ENCODE measurements at regions not wholly inside any gene's neighbourhood (a gene's known extent, or its start where the extent isn't known, plus 50 kb on each side); places are given as distances from the start of the nearest gene placed in this dataset.

DNA sequence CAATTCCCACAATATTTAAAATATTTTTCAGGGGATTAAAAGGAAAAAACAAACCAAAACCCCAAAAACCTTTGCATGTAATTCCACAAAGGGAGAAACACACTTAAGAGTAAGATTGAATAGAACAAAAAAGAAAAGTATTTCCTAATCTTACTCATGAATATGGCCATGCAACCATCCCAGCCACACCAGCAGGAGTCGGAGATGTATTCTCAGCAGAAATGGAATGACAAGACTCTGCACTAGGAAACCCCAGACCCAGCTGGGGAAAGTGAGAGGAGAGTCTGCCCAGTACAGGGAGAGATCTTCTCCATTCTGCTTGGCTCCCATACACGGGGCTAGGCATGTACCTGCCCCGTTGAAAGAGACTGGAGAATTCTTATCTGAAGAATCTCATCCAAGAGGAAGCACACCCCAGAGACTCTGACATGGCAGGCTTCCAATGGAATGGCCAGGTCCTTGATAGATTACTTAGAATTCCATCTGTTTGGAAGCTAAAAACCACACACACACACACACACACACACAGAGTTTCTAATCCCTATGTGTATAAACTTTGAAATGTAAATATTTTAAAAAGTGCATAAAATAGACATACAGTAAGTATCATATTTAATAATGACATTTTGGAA is 118.8 kb downstream of the GADD45G start:
- no peak for DNase-seq (ENCODE audit: low read depth)

GRCh38 chr9:89724659-89725058 is 119.8 kb downstream of the GADD45G start:
- no peak for DNase-seq (ENCODE audit: low read depth)

GRCh38 chr9:89725271-89725670 is 120.5 kb downstream of the GADD45G start:
- no peak for DNase-seq (ENCODE audit: low read depth)

DNA sequence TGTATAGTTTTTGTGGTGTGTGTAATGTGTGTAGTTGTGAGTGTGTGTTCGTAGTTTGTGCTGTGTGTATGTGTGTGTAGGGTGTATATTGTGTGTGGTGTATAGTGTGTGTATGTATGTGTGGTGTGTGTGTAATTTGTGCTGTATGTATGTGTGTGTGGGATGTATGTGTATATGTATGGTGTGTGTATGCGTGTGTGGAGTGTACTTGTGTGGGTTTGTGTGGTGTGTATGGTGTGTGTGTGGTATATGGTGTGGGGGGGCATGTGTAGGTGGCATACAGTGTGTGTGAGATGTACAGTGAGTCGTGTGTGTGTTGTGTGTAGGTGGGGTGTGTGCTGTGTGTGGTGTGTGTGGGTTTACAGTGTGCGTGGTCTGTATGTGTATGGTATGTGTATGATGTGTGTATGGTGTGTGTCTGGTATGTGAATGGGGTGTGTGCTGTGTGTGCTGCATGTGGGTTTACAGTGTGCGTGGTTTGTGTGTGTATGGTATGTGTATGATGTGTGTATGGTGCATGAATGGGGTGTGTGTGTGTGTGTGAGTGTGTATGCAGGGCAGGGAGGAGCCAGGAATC is 125.2 kb downstream of the GADD45G start:
- no peak for DNase-seq (ENCODE audit: low read depth)

GRCh38 chr9:89730715-89731114 is 125.9 kb downstream of the GADD45G start:
- DNase-seq (ENCODE audit: low read depth): no peak

GRCh38 chr9:89731262-89732182 is 126.7 kb downstream of the GADD45G start:
- no peak for DNase-seq (ENCODE audit: low read depth)

GRCh38 chr9:89732295-89732938 is 127.6 kb downstream of the GADD45G start:
- DNase-seq (ENCODE audit: low read depth): peak; percentile 5

DNA sequence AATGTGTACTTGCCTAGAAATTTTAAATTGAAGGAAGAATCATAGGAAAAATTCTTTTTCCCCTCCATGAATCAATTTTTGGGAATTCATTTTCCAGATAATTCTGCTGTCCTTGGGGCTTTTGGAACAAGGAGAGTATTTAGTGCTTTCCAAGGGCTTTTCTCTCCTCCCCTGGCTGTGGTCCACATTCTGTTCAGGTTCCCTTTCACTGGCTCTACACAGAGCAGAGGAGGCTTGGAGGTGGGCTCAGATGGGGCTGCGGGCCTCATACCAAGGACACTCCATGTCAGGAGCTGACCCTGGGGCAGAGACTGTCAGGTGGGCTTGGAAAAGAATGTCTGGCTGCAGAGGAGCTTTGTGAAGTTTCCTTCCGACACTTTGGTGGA is 128.1 kb downstream of the GADD45G start:
- no peak for DNase-seq (ENCODE audit: low read depth)

DNA sequence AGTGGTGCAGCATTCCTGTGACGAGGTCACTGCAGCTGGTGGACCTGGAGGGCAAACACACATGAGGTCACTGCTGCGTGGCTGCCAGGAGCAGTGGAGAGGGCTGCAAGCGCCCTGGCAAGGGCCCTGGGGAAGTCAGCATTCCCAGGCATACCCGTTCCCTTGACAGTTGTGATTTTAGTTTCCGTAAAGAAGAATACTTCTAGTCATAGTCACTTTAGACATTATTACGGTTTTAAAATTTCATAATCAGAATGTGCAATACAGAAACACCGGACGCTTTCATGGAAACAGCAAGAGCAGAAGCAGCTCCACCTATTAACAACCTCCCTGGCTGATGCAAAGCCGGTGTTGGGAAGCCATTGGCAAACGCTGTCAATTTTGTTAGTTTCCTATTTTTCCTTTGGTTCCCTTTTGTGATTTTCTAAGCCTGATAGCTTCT is 129.8 kb downstream of the GADD45G start:
- no peak for DNase-seq (ENCODE audit: low read depth)

DNA sequence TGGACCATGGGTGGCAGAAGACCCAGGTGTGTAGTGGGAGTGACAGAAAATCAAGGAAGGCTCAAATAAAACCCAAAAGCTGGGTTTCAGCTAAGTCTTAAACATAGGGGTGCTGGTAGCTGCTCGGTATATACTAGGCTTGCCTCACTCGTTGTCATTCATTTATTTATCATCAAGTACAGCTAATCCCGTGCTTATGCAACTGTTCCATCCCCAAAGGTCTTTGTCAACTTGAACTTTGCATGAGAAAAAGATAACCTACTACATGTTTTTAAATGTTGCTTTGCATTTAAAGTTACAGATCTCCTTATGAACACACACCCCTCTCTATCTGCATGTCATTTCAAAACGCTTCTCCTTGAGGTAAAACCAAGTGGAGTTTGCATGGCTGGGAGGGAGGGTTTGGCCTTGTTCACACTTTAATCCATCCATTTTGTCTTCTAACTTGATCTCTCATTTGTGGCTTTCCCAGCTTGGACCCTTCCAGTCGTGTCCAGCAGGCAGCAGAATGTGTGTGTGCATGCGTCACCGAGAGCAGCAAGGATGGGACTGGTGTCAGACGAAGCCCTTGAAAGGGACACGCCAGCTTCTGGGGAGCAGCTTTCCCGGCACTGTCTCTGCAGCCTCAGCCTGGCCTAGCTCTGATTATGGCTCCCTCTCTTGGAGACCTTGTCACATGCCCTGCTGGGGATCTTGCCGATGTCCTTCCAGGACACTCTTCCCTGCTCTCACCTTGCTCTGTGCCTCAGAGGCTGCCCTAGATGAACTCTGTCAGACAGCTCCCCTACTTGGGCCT is 133.5 kb downstream of the GADD45G start:
- no peak for DNase-seq (ENCODE audit: low read depth)

GRCh38 chr9:89739511-89739910 is 134.7 kb downstream of the GADD45G start:
- DNase-seq (ENCODE audit: low read depth): no peak

GRCh38 chr9:89739916-89740315 is 135.1 kb downstream of the GADD45G start:
- no peak for DNase-seq (ENCODE audit: low read depth)

- DNase-seq (ENCODE audit: low read depth): no peak
These were observed 135.9 kb downstream of the GADD45G start for GRCh38 chr9:89740722-89741121.

DNA sequence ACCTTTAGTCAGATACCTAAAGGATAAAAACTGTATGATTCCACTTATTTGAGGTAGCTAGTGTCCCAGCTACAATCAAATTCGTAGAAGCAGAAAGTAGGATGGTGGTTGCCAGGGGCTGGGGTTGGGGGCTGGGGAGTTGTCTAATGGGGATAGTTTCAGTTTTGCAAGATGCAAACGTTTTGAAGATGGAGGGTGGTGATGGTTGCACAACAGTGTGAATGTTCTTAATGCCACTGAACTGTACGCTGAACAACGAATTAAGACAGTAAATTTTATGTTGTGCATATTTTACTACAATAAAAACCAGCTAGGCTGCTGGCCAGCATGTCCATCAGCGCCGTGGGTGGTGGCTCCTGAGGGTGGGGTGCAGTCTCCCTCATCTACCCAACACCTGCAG is 137.8 kb downstream of the GADD45G start:
- DNase-seq (ENCODE audit: low read depth): no peak

DNA sequence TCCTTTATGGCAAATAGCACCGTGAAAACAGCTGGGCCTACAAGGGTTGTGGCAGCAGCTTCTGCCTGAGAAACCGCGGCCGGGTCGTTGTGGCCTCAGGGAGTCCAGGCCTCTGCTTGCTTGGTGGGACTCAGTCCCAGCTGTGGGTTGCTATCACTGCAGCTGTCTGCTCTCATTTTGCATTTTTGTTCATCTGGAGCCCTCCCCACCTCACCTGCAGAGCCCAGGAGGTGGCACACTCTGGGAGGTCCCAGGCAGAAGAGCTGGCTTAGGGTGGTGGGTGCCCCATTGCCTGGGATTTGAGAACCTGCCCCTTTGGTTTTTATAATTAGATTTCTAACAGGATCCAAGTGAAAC is 138.4 kb downstream of the GADD45G start:
- DNase-seq (ENCODE audit: low read depth): no peak

- DNase-seq (ENCODE audit: low read depth): no peak
These were observed 138.9 kb downstream of the GADD45G start for GRCh38 chr9:89743573-89744254.

GRCh38 chr9:89744255-89744648 is 139.4 kb downstream of the GADD45G start:
- DNase-seq (ENCODE audit: low read depth): no peak

GRCh38 chr9:89744730-89745129 is 139.9 kb downstream of the GADD45G start:
- no peak for DNase-seq (ENCODE audit: low read depth)

GRCh38 chr9:89745601-89746376 is 141.0 kb downstream of the GADD45G start:
- DNase-seq (ENCODE audit: low read depth): no peak

DNA sequence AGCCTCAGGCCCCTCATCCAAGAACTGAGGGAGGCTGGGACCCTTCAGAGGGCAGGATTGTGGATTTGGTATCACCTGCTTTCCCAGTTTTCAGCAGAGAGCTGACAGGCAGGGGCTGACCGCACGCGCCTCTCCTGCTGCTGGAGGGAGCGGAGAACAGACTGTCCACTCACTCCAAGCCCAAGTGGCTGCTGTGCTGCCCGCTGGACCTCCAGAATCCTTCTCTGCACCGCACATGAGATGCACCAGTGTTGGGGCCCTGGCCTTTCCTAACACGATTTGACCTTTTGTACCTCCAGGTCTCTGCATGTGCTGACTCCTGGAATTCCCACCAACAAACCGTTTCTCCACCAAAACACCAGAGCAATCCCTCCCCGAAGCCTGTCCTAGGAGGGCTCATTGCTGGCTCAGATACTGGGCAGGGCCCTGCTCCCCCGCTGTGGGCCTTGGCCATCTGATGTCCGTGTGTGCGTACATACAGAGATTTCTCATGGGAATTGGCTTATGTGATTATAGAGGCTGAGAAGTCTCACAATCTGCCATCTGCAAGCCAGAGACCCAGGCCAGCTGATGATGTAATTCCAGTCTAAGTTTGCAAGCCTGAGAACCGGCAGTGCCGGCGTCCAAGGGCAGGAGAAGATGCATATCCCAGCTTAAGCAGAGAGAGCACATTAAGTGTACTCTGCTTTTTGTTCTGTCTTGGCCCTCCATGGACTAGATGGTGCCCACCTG is 141.7 kb downstream of the GADD45G start:
- DNase-seq (ENCODE audit: low read depth): no peak

Data from ELR (cell line).